Choroid plexus epithelial cell (primary cell): ENCODE measurements at regions not wholly inside any gene's neighbourhood (a gene's known extent, or its start where the extent isn't known, plus 50 kb on each side); places are given as distances from the start of the nearest gene placed in this dataset.
A peak's percentile ranks its signal among the peaks of the same experiment; 100 is the strongest.

Source experiments
- DNase-seq: peaks from one replicate; pipeline ENCODE4 v3.0.0-alpha.2; 2010; ENCODE audit warnings: low read depth
- H3K4me3 ChIP-seq: 2 replicates; pipeline ENCODE4 v1.5.1; 2011; ENCODE audit warnings: low read depth, mild to moderate bottlenecking, control low read depth, low read length, moderate library complexity
- TF ChIP-seq, protein P1 (sequence below): conservative IDR thresholded peaks from 2 replicates; pipeline ENCODE4 v1.5.1; 2011; ENCODE audit warnings: low read depth, mild to moderate bottlenecking, control low read depth, inconsistent platforms, low read length, moderate library complexity

DNA sequence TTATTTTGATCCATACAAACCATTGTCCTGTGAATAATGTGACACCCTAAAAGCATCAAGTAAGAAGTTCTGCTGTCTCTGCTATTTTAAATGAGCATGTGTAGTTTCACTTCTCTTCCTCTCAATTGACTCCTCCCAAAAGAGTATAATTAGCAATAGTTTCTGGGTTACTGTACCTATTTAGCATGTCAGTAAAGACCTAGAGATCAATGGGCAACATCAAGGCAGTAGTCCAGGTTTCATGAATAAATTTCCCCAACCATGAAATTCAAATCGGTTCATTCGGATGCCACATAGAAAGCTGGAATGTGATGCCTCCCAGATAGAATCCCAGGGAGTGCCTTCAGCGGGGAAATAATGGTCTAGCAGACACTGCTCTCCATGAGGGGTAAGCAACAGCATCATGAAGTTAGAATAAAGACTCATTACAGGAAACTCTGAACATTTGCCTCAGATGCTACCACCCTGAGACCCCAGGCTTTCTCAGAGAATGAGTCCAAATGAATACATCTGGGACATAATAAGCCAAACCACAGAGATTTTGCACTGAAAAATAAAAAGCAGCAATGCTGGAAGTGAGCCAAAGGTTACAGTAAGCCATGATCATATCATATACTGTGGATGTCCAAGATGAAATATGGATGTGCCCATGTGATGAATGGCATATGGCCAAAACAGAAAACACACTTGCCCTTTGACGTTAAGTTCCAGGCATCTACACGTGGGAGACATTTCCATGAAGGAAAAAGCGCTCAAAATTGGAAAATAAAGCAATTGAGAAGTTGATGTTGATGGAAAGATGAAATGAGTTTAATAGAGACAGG, 1107.0 kb upstream of the SEMA6A start:
- TF ChIP-seq, protein P1, sequence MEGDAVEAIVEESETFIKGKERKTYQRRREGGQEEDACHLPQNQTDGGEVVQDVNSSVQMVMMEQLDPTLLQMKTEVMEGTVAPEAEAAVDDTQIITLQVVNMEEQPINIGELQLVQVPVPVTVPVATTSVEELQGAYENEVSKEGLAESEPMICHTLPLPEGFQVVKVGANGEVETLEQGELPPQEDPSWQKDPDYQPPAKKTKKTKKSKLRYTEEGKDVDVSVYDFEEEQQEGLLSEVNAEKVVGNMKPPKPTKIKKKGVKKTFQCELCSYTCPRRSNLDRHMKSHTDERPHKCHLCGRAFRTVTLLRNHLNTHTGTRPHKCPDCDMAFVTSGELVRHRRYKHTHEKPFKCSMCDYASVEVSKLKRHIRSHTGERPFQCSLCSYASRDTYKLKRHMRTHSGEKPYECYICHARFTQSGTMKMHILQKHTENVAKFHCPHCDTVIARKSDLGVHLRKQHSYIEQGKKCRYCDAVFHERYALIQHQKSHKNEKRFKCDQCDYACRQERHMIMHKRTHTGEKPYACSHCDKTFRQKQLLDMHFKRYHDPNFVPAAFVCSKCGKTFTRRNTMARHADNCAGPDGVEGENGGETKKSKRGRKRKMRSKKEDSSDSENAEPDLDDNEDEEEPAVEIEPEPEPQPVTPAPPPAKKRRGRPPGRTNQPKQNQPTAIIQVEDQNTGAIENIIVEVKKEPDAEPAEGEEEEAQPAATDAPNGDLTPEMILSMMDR, result no peak

DNA sequence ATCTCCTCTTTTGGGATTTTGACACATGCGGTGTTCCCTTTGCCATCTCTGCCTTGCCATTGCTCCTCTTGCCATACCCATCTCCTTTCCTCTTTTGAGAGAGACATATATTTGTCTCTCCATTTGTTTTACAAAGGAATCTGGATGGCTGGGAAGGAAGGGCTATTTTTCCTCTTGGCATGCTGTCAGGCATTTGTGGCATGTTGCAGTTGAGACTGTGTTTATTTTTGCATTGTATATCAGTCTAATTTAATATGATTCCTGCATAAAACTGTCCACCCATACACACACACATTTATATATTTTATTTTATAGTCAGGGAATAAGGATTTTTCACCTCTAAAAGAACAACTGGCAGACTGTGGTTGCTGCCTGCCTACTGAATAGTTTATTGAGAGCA, 1105.8 kb upstream of the SEMA6A start:
- TF ChIP-seq, protein P1, result no peak
- DNase-seq, result peak; percentile 2
- no peak overlapping the region for H3K4me3 ChIP-seq

More for the DNA sequence above, 1107.0 kb upstream of the SEMA6A start:
- H3K4me3 ChIP-seq, result no peak overlapping the region
- DNase-seq, result no peak

DNA sequence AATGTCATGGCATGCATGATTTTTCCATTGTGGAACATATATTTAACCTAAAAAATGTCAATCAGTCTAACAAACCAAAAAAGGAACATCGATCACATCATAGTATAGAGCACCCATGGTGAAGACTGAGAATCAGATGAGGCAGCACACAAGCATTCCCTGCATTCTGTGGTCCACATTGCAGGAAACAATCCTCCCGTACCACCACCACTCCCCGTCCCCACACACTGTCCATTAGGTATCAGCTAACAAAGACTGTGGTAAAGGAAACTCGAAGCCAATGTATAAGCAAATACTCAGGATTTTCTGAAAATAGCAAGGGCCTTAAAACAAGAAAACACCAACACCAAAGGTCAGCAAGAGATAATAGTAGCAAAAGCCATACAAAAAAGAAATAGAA, 1104.4 kb upstream of the SEMA6A start:
- TF ChIP-seq, protein P1, result no peak
- no peak overlapping the region for H3K4me3 ChIP-seq
- DNase-seq, result no peak

DNA sequence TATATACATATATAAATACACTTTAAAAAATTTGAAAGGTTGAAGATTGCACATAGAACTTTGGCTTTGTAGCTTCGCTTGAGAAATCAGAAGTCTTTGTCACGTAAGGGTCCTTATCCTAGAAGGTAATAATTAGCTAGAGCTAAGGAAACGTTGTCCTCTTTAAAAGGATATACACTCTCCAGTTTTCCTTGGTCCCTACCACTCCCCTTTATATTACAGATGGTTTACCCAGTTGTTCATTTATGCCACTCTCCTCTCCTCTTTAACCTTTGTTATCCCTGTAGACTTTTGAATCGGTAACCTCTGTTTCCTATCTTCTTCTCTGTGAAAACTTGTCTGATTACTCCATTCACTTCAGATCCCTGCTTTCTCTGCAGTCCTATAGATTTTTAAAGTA, 1101.0 kb upstream of the SEMA6A start:
- no peak overlapping the region for H3K4me3 ChIP-seq
- TF ChIP-seq, protein P1, result no peak
- no peak for DNase-seq

DNA sequence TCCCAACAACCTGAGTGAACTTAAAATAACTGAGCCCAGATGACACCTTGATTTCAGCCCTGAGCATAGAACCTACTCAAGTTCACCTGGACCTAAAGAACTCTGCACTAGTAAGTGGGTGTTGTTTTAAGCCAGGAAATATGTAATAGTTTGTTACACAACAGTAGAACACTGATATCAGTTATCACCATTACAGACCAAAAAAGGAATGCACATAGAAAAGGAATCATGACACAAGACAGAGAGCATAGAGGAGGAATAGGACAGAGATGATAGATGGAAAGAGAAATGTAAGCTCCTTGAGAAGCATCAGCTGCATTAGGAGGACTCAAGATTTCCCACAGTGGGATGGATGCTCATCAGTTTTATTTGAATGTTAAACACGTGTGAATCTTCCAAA, 1096.9 kb upstream of the SEMA6A start:
- TF ChIP-seq, protein P1, result no peak
- DNase-seq, result no peak
- no peak overlapping the region for H3K4me3 ChIP-seq

DNA sequence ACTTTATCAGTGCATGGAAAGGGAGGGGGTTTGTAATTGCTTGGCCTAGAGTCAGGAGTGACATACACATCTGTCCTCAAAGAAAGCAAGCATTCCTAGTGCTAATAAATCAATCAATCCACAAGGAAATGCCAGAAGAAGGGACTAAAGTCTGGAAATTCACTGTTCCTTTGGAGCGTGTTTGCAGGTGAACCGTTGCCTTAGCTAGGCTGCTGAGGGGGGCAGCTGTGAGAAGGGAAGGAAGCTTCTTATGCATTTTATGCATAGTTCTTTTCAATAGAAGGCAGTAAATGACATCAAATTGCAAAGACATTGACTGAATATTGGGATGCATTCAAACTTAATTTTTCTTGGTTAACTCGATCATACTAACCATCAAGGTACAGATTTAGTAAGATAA, 1092.5 kb upstream of the SEMA6A start:
- TF ChIP-seq, protein P1, result no peak
- DNase-seq, result no peak
- H3K4me3 ChIP-seq, result no peak overlapping the region

DNA sequence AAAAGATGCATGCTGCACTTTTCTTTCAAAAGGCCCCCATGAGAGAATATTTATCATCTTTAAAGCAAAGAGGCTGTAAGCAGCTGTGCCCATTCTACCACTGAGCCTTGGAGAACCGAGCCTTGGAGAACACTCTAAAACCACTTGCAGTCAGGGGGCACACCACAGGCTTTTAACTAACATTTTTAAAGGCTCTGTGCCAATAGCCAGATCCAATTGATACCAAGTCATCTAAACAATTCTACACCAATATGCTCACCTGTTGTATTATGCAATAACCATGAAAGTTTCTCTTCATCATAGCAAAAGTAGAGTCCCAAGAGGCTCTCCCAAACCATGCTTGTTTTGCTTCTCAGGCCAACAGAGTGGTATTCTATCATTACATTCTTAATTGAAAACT, 1090.5 kb upstream of the SEMA6A start:
- no peak overlapping the region for H3K4me3 ChIP-seq
- TF ChIP-seq, protein P1, result no peak
- no peak for DNase-seq
